ENCODE measurements at regions not wholly inside any gene's neighbourhood (a gene's known extent, or its start where the extent isn't known, plus 50 kb on each side); places are given as distances from the start of the nearest gene placed in this dataset.
A peak's percentile ranks its signal among the peaks of the same experiment; 100 is the strongest.

GRCh38 chr1:168441745-168442144 lies 102.1 kb downstream of the XCL2 start:
- CTCF ChIA-PET, result interaction anchor here (0.9 to 8.4 kb wide), 11 partner anchors 8 to 907 kb away, joined by 3 to 74 read pairs (median 6); no protein-coding TSS in a partner anchor
- no peak overlapping the region for H3K27ac ChIP-seq
- TF ChIP-seq RAD21 (conservative IDR thresholded peaks at IDR 0.05 in 1 of 2, IDR thresholded peaks at IDR 0.05 in 1 of 2), result no peak
- no peak for ATAC-seq
- H3K4me3 ChIP-seq, result no peak overlapping the region
- no peak overlapping the region for H3K4me2 ChIP-seq
- POLR2A ChIA-PET, result no interaction called here
- no peaks in the 10 kb centered on the region for H3K4me1 ChIP-seq
- no peak for FAIRE-seq
- WGBS (ENCODE audit: missing lambda C conversion rate), result 7% methylated on average over 1 of the region's 3 CpGs
- H3K9me3 ChIP-seq, result no peaks in the 10 kb centered on the region
- DNase-seq (ENCODE audit: low read depth in 1 of 2, low spot score in 1 of 2), result no peak

DNA sequence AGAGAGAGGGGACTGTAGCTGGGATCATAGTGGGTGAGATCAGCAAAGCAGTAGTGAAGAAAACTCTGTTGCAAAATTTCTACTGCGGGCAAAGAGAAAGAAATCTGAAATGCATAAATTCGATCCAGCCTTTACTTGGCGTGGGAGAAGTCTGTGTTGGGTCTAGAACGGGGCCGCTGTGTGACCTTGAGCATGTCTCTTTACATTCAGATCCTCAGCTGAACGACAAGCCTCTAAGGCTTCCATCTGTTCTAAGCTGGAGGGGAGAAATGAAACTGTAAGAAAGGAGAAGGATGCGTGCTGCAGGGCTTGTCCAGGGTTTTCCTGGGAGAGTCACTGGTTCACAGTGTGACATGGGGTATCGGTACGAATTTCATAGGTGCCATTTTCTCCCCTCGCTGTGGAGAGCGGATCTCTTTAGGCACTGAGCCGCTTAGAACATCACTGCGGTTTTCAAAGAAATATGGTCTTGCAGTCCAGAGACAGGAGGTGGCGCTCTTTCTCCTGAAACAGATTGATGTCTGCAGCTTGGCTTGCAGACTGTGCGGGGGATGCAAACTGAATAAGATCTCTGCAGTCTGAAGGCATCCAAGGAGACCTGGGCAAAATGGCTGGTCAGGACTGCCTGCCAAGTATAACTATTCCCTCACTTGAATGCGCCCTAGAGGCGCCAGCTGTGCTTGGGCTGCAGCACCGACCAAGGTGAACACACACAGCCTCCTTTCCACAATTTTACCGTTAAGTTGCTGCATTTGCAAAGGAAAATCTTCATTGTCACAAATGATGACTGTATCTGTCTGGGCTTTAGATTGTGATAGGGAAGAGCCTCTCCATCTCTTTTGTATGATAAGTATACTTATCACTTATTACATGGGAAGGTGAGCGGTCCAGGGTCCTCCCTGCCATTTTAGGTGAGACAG lies 104.1 kb downstream of the XCL2 start:
- TF ChIP-seq CTCF (IDR thresholded peaks at IDR 0.05) (peak; percentile 92), PHF8 (IDR thresholded peaks at IDR 0.05; ENCODE audit: borderline replicate concordance, low read depth) (no peak), HES2 (IDR thresholded peaks at IDR 0.05) (no peak), JUNB (IDR thresholded peaks at IDR 0.05) (no peak), SREBF2 (IDR thresholded peaks at IDR 0.05) (no peak), SMC3 (IDR thresholded peaks at IDR 0.05) (peak; percentile 92), RAD21 (conservative IDR thresholded peaks at IDR 0.05 in 1 of 2, IDR thresholded peaks at IDR 0.05 in 1 of 2) (peak; percentile 96)
- FAIRE-seq (peak; percentile 43), DNase-seq (ENCODE audit: low read depth in 1 of 2, low spot score in 1 of 2) (peak; percentile 60 to 86), ATAC-seq (peak; percentile 95 to 99)
- Histone ChIP-seq H3K9me3 (no peaks in the 10 kb centered on the region), H3K4me3 (no peak overlapping the region), H3K4me2 (peak overlapping the region; percentile 72), H3K4me1 (no peaks in the 10 kb centered on the region), H3K27ac (peak overlapping the region; percentile 10 to 61; a peak in 3 of 6 replicates)
- CTCF ChIA-PET, result interaction anchor here (0.6 to 8.4 kb wide), 55 partner anchors 9 to 909 kb away, joined by 3 to 74 read pairs (median 4); no protein-coding TSS in a partner anchor
- POLR2A ChIA-PET, result interaction anchor here (1.6 kb wide), 1 partner anchor 97 kb away, joined by 6 read pairs; no protein-coding TSS in a partner anchor
- 21% methylated on average over 20 of the region's 20 CpGs for WGBS (ENCODE audit: missing lambda C conversion rate)

- FAIRE-seq (no peak), ATAC-seq (no peak), DNase-seq (ENCODE audit: low read depth in 1 of 2, low spot score in 1 of 2) (no peak)
- Histone ChIP-seq H3K4me2 (no peak overlapping the region), H3K4me3 (no peak overlapping the region), H3K27ac (no peak overlapping the region), H3K9me3 (no peaks in the 10 kb centered on the region), H3K4me1 (no peaks in the 10 kb centered on the region)
- WGBS (ENCODE audit: missing lambda C conversion rate), result 24% methylated on average over 3 of the region's 3 CpGs
- POLR2A ChIA-PET, result interaction anchor here (1.6 kb wide), 1 partner anchor 96 kb away, joined by 6 read pairs; no protein-coding TSS in a partner anchor
- CTCF ChIA-PET, result interaction anchor here (1.0 to 8.4 kb wide), 19 partner anchors 13 to 1024 kb away, joined by 3 to 74 read pairs (median 6); no protein-coding TSS in a partner anchor
- TF ChIP-seq CBX8 (IDR thresholded peaks at IDR 0.05), result no peak
- no peak for TF ChIP-seq HES2 (IDR thresholded peaks at IDR 0.05)
- TF ChIP-seq ZC3H11A (IDR thresholded peaks at IDR 0.05), result no peak
- TF ChIP-seq ZFP36 (IDR thresholded peaks at IDR 0.05; ENCODE audit: borderline replicate concordance, partially characterized antibody), result no peak
- no peak for TF ChIP-seq POLR2AphosphoS2 (conservative IDR thresholded peaks at IDR 0.05; ENCODE audit: low read length)
- no peak for TF ChIP-seq HOXB13 (CRISPR knock-in tag; IDR thresholded peaks at IDR 0.05; ENCODE audit: low read depth)
- TF ChIP-seq ATOH8 (CRISPR knock-in tag; IDR thresholded peaks at IDR 0.05; ENCODE audit: low read depth), result no peak
- no peak for TF ChIP-seq TFCP2L1 (CRISPR knock-in tag; IDR thresholded peaks at IDR 0.05)
- no peak for TF ChIP-seq RNF2 (IDR thresholded peaks at IDR 0.05; ENCODE audit: borderline replicate concordance, low read depth)
- TF ChIP-seq CTCF (IDR thresholded peaks at IDR 0.05), result no peak; the same call in 2 of the 3 replicates
- no peak for TF ChIP-seq JUNB (IDR thresholded peaks at IDR 0.05)
- no peak for TF ChIP-seq ESRRA (IDR thresholded peaks at IDR 0.05; ENCODE audit: borderline replicate concordance, low read length)
- no peak for TF ChIP-seq CBX2 (IDR thresholded peaks at IDR 0.05; ENCODE audit: borderline replicate concordance, low read depth)
- no peak for TF ChIP-seq HEYL (CRISPR knock-in tag; IDR thresholded peaks at IDR 0.05)
- TF ChIP-seq, protein P1, sequence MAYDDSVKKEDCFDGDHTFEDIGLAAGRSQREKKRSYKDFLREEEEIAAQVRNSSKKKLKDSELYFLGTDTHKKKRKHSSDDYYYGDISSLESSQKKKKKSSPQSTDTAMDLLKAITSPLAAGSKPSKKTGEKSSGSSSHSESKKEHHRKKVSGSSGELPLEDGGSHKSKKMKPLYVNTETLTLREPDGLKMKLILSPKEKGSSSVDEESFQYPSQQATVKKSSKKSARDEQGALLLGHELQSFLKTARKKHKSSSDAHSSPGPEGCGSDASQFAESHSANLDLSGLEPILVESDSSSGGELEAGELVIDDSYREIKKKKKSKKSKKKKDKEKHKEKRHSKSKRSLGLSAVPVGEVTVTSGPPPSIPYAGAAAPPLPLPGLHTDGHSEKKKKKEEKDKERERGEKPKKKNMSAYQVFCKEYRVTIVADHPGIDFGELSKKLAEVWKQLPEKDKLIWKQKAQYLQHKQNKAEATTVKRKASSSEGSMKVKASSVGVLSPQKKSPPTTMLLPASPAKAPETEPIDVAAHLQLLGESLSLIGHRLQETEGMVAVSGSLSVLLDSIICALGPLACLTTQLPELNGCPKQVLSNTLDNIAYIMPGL (CRISPR knock-in tag; IDR thresholded peaks at IDR 0.05; ENCODE audit: borderline replicate concordance), result no peak
- no peak for TF ChIP-seq NFE2L2 (conservative IDR thresholded peaks at IDR 0.05; ENCODE audit: low read length)
- TF ChIP-seq RFX5 (IDR thresholded peaks at IDR 0.05), result no peak
These were observed 105.2 kb downstream of the XCL2 start for GRCh38 chr1:168438626-168439025.
